ENCODE measurements at regions not wholly inside any gene's neighbourhood (a gene's known extent, or its start where the extent isn't known, plus 50 kb on each side); places are given as distances from the start of the nearest gene placed in this dataset.

- TF ChIP-seq POLR2A (IDR thresholded peaks at IDR 0.05) (no peak), CTCF (IDR thresholded peaks at IDR 0.05) (no peak)
Observed at GRCh38 chr7:19305698-19306097, 160.5 kb upstream of the FERD3L start.
